HG02588 (cell line): ENCODE measurements at regions not wholly inside any gene's neighbourhood (a gene's known extent, or its start where the extent isn't known, plus 50 kb on each side); places are given as distances from the start of the nearest gene placed in this dataset.
A peak's percentile ranks its signal among the peaks of the same experiment; 100 is the strongest.
"Not testable (repeated sequence)": the region's sequence is repeated elsewhere in the genome, so short reads cannot be mapped to it uniquely, and the experiment has no call there.

Source experiments
- ATAC-seq: cut with Tn5 transposase; IDR thresholded peaks from one replicate; pipeline ENCODE4 v1.9.1; 2021; ENCODE audit warnings: mild to moderate bottlenecking, moderate library complexity; ENCODE audit not compliant: unreplicated experiment

DNA sequence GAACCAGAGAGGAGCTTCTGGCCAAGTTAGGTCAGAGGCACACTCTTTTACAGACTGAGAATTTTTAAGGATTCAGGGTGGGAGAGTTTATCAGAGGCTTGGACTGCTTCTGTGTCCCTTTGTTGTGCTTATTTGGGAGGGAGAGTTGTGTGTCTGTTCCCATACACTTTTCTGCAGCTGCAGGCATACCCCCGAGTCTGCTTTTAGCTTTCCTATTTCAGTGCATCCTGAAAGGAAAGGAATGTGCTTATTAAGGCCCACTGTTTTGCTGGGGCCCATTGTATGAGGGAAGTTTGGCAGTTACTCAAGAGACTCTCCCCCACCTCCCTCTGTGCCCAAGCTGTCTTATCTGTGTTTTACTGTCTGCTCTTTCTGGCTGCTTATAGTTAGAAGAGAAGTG is 257.4 kb upstream of the AADAT start:
- ATAC-seq = not testable (repeated sequence)

DNA sequence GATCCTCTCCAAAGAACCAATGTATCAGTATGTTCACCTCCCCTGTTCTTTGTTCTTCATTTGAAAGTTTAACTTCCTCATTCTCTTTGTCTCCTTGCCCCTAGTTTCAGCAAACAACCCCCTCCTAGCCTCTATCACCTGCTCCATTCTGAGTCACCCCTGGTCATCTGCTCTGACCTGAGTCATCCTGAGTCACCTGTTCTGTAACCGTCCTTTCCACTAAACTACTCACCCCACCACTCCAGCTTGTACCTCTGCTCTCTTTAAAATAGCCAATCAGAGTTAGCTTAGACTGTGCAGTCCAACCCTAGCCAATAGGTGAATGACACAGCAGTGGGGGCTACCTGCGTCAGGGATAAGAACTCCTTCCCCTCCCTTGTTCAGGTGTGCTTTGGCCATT is 249.8 kb upstream of the AADAT start:
- no peak for ATAC-seq

DNA sequence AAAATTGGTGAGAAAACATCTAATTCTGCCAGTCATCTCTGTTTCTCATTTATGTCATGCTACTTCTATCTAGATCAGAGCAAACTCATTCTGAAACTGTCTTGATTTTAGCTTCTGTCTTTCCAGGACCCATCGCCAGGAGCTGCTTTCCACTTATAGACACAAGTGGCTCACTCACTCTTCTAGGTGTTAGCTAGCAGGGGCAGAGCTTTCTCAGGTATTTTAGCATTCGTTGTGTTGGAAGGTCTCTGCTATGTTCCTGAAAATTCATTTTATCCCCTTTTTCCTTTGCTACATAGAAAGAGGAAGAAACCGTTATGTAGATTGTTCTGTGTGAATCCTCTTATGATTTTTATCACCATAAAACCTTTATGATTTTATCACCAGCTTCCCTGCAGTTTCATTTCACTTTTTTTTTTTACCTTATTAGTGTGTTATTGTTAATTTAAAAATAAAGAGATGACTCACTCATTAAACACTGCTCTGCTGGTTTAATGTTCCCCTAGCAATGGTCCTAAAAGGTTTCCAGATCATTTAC is 246.6 kb upstream of the AADAT start:
- peak; percentile 94 for ATAC-seq

DNA sequence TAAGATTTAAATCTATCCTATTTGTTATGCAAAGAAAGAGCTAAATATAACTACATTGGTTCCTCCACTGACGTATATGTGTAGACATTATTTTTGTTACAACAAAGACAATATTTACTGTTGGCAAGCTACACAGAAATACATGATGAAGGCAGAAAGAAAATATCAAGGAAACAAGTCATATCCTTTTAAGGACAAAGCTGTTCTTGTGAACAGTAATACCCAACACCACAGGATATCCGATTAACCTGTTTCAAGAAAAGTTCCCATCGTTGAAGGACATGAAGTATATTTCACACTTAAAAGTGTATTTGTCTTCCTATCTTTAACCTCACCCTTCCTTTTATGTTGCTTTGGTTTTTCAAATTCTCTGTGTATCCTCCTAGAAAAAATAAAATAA is 235.8 kb upstream of the AADAT start:
- no peak for ATAC-seq

DNA sequence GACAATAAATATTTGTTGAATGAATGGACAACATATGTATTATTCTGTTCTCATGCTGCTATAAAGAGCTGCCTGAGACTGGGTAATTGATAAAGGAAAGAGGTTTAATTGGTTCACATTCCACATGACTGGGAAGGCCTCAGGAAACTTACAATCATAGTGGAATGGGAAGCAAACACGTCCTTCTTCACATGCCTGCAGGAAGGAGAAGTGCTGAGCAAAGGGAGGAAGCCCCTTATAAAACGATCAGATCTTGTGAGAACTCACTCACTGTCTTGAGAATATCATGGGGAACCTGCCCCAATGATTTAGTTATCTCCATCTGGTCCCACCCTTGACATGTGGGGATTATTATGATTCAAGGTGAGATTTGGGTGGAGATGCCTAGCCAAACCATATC is 233.9 kb upstream of the AADAT start:
- no peak for ATAC-seq

DNA sequence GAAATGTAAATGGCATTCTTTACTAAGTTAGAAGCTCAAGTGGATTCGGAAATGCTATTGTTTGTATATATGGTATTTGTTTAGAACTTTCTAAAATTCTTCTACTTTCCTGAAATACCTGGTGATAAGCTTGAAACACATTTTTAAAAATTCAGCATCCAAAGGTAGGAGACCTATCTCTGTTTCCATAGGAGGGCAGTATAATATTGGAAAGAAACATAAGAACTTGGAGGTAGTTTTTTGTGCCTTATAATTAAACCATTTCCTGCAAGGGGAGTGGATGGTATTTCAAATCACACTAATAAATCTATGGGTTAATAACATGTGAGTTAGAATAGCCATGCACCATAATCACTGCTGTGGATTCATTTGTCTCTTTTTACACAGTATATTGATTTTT is 217.4 kb upstream of the AADAT start:
- no peak for ATAC-seq

DNA sequence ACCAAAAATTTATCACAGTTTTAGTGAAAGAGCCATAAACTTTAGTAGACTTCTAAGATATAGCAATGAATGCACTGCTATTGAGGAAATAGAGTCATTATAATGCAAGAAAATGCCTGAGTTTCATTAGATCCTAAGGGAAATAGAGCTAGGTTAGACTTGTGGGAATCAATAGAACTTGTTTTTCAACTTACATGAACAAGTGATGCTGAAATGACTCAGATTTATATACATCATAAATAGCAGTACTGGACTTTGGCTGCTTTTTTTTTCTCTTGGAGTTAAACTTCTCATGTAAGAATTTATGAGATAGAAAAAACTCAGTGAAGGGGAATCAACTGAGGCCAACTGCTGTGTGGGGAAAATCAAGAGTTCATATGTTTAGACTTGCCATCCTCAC is 216.5 kb upstream of the AADAT start:
- no peak for ATAC-seq

DNA sequence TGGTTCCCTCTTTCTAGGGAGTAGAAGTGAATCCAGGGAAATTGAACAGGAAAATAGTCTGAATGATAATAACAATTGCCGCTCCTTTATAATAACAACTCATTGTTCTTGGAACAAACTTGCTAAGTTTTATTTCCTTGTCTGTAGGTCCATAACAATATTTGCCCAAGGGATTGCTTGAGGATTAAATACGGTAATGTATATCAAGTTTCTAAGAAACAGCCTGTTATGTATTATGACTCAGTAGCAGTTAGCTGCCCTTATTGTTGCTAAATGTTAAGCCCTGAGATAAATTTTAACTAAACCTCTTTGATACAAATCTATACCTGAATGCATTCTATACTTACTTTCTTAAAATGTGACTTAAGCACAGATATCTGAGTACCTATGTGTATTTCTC is 215.9 kb upstream of the AADAT start:
- ATAC-seq = no peak

DNA sequence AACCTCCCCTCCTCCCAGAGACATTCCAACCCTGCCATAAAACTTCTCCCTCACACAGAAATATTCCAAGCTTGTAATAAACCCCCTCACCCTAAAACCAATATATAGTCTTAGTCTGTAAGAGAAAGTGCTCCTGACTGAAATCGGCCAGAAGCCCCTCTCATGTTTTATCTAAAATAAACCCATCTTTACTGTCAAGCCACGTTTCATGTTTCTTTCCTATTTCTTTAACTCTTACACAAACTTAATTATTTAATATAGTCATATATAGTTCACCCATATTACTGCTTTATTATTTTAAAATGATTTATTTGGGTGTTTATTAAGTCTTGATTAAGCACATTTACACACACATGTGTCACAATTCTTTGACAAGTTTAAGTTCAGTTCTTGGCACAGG is 191.3 kb upstream of the AADAT start:
- no peak for ATAC-seq

DNA sequence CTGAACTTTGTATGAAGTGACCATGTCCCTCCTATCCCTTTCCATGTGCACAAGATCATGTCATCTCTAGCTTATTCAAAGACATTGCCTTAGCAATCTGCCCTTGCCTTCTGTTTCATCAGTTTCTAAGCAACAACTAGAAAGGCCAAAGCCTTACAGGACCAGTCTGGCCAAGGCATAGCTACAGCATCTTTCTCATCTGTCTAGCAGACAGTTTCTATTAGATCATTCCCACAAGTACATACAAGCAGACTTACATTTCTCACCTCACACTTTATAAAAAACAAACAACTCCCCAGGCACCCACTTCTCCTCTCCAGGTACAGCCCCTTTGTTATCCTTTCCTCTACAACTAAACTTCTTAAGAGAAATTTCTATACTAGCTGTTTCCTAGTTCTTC is 188.7 kb upstream of the AADAT start:
- no peak for ATAC-seq

DNA sequence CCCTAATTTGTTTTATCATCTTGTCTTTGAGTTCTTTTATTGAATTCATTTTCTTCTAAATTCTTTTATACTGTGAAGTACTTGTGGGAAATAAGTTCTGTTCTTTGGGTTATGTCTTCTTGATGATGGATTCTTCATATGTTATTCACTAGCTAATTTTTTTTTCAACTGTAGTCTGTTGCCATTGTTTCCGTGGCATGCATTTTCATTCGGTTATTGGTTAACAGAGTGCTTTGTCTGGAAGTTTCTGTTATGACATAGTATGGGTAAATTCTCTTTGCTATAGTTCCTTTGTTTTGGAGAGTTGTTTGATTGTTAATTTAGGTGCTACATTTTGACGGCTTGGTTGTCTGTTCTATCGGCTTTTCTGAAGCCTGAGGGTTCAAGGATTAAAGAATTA is 184.9 kb upstream of the AADAT start:
- no peak for ATAC-seq

DNA sequence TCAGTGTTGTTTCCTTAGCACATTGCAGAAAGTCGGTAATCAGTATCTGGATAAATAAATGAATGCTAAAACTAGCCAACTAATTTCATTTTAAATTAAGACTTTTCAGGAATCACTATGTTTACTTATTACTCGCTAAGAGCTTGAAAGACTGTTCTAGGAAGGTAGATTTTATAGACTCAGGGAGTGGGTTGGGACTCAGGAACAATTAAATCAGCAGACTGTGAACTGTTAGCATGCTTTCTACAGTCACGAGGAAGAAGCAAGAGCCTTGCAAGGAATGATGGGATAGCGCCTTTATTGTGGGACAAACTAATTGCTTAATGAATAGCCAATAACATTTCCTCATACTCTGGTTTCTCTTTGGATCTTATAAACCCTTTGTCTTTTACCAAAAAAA is 183.2 kb upstream of the AADAT start:
- ATAC-seq = no peak

DNA sequence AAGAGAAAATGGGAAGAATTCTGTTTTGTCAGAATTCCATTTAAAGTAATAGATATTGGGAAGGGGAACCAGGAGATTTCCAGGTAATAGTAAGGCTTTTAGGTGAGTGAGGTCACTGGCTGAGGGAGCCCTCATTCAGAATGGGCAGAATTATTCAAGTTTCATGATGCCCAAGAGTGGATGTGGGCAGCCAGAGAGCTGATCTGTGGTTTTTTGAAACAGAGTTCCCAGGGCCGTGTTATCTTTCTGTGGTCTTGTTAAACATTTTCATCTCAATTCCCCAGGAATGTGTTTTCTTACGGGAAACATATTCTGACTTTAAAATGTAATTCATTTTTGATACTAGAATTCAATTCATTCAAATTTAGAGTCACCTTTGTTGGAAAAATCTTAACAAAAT is 182.0 kb upstream of the AADAT start:
- ATAC-seq = no peak

DNA sequence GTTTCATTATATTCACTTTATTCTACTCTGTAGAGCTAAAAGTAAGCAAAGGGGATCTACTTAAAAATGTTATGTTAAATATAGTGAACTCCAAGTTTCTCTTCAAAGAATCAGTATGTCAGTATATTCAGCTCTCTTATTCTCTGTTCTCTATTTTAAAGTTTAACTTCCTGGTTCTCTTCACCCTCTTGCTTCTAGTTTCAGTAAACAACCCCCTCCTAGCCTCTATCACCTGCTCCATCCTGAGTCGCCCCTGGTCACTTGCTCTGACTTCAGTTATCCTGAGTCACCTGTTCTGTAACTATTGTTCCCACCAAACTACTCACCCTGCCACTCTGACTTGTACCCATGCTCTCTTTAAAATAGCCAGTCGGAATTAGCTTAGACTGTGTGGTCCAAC is 180.9 kb upstream of the AADAT start:
- ATAC-seq = no peak

DNA sequence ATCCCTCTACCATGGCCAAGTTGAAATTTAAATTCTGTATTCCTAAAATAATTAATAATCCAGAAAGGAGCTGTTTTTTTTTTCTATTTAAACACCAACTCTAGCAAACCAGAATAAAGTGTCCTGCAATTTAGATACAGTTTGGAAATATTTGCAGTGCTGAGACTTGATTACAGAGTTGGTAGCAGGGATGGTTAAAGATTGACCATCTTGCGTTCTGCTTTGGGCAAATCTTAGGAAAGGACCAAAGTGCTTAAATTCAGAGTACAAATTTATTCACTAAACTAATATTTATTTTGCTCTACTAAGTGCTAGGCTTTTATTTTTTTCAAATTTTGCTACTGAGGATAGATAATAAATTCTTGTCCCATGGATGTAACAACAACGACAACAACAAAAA is 180.2 kb upstream of the AADAT start:
- ATAC-seq = no peak

DNA sequence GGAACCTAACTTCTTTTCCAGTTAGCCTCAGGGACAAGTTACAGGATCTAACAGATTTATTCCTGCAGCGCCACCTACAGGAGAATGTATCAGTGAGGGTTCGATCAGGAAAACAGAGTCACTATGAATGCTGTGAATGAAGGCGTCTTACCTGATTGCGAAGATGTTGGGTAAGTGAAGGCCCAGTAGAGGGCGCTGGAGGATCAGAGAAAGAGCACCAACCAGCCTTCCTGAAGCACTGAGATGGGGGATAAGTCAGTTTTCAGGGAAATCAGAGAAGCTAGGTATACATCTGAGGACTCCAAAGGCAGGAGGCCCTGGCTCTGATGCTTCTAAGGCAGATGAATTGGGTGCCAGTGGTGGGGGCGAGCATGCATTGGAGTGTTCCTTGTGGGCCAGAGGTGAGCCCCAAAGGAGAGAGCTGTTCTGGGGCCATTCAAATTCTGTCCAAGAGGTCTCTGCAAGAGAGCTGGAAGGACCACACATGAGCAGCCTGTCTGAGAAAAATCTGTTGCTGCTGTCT is 169.9 kb upstream of the AADAT start:
- ATAC-seq = peak; percentile 97

DNA sequence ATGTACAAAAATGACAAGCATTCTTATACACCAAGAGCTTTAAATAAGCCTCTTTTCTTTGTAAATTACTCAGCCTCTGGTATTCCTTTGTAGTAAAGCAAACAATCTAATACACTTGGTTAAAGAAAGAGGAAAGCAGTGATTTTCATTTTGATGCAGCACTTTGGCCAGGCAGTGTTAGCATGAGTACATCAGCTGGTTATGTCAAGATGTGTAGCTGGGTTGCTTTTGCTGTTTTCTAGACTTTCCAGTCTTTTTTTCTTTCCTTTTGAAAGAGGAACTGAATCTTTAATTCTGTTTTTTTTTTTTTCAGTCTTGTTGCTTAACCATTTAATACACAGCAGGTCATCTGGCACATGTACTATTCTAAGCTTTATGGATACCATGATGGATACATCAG is 167.1 kb upstream of the AADAT start:
- ATAC-seq = no peak

DNA sequence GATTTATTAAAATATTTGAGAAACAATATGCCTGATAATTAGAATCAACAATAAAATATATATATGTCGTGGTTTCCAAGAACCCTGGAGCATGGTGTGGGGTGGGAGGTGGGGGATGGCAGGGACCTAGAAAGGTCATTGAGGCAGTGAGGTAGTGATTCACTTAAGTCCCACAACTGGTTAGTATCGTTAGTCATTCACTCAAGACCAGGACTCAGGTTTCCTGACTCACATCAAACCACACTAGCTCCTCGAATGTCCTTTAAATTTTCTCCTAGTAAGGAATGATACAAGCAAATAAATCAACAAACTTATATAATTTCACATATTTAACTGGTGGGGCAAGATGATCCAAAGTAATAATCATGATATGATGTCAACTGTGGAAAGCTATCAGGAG is 158.8 kb upstream of the AADAT start:
- no peak for ATAC-seq

DNA sequence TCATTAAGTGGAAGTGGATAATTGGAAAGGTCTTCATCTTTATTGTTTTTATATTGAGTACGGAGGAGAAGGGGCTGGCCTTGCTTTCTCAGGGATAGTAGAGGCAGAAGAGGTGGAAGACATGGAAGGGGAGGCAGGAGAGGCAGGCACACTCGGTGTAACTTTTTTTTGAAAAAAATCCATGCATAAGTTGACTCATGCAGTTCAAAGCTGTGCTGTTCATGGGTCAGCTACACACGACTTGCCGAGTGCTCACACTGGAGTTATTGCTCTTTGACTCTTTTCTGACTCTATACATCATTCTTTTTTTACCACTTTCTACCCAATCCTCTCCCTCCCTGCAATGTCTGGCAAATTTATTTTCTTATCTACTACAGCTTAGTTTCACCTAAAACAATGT is 158.3 kb upstream of the AADAT start:
- no peak for ATAC-seq

DNA sequence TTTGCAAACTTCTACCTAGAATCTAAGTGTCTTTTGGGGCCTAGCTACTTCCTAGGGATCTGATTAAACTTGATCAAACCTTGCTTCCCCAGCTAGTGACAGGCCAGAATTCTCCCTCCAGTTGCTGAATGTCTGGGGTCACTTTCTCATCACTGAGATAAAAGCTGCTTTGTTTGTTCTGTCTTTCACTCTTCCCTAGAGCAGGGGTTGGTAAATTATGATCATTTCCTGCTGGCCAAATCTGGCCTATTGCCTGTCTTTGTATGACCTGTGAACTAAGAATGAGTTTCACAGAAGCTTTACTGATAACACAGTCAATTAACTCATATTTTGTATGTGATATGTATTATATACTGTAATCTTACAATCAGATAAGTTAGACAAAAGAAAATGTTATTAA is 157.8 kb upstream of the AADAT start:
- ATAC-seq = no peak

DNA sequence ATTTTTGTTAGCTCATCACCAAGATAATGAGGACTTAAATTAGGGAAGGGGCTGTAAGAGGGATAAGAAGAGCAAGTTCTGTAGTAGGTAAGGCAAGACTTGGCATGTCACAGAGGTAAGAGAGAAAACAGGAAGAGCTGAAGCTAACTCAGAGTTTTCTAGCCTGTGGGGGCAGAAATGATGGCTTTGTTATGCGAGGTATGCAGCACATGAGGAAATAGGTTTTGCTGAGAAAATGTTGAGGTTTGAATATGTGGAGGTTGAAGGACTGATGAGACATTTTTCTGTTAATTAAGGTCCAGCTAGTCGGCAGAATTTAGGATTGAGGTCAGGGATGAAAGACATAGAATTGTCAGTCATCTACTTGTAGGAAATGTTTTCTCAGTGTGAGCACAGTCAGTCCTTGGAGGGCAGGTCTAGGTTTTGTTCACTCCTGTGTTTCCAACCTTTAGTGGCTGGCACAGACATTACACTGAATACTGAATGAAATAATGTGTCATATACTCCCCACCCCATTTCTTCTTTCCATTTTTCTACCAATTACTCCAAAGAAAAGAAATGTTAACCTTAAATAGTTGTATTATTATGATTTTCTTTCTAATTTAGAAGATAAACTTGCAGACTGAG is 154.0 kb upstream of the AADAT start:
- no peak for ATAC-seq

DNA sequence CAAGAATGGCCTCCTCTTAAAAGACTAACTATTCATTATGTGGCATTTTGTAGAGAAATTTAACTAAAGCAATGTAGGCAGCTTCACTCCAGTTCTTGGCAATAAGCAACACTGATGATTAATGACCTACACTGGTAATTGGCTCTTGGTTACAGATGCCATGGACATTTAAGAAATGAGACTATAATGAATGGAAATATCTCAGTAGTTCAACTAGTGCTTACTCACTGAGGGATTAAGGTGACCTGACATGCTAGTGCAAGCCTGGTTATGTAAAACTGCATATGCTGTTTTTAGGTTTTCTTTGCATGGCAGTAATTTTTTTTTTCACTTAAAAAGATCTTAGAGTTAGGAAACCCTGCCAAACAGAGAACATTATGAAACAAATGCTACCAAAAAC is 152.7 kb upstream of the AADAT start:
- no peak for ATAC-seq

DNA sequence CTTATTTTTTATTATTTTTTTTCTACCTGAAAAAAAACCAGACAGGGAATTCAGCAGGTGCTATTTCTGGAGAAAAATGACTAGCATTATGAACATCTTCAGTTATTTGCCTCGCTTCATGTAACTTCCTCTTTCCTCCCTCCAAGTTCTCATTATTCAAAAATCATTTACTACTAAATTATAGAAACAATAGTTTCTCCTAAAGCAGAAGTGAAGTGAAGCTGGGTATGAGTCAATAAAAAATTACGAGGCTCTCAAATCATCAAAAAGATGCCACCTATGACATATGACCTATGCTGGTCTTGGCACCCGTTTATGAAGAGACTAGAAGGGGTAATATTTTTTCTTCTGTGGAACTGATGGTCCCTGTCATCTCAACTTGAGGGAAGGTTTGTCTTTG is 145.0 kb upstream of the AADAT start:
- ATAC-seq = no peak
